Upper lobe of left lung (tissue), 6 donors: ENCODE measurements at regions not wholly inside any gene's neighbourhood (a gene's known extent, or its start where the extent isn't known, plus 50 kb on each side); places are given as distances from the start of the nearest gene placed in this dataset.

Experiments
- ATAC-seq, 2 donors: fragments of 200-7000 bp; cut with Tn5 transposase; one replicate each; pipeline ENCODE4 v1.9.1; 2022; ENCODE audit warnings: mild to moderate bottlenecking in 2 of 2, moderate library complexity in 2 of 2; ENCODE audit not compliant: low FRiP score in 2 of 2
- DNase-seq, 2 donors: peaks; one replicate each; pipeline ENCODE4 v3.0.0-alpha.2; 2019 to 2020
- H3K27ac ChIP-seq, 4 donors: fragments of 200-600 bp; sonication (generic); one replicate each; pipeline ENCODE4 v1.5.1; 2016 to 2019
- H3K27me3 ChIP-seq, 4 donors: fragments of 200-600 bp; sonication (generic); one replicate each; pipeline ENCODE4 v1.5.1; 2017 to 2019
- H3K36me3 ChIP-seq, 4 donors: fragments of 200-600 bp; sonication (generic); one replicate each; pipeline ENCODE4 v1.5.1; 2016 to 2019
- H3K4me1 ChIP-seq, 4 donors: fragments of 200-600 bp; sonication (generic); one replicate each; pipeline ENCODE4 v1.5.1; 2018 to 2019
- H3K4me3 ChIP-seq, 4 donors: fragments of 200-600 bp; sonication (generic); one replicate each; pipeline ENCODE4 v1.5.1; 2017 to 2019; ENCODE audit warnings: mild to moderate bottlenecking in 2 of 4, moderate library complexity in 1 of 4
- H3K9me3 ChIP-seq, 4 donors: fragments of 200-600 bp; sonication (generic); one replicate each; pipeline ENCODE4 v1.5.1; 2018 to 2019
- CTCF ChIP-seq, 6 experiments: fragments of 450-650 bp in 4 of 6; fragments of 200-600 bp in 2 of 6; sonication (generic) in 2 of 6; IDR thresholded peaks; one replicate each; pipeline ENCODE4 v1.5.1; 2016 to 2019; ENCODE audit warnings: antibody characterized with exemption in 6 of 6
- EP300 ChIP-seq, 4 donors: sonication (generic); formaldehyde crosslinking; IDR thresholded peaks; one replicate each; pipeline ENCODE4 v1.5.1; 2017; ENCODE audit warnings: antibody characterized with exemption in 4 of 4, control low read depth in 2 of 4
- POLR2A ChIP-seq, 4 donors: fragments of 450-650 bp; IDR thresholded peaks; one replicate each; pipeline ENCODE4 v1.5.1; 2016 to 2017; ENCODE audit warnings: antibody characterized with exemption in 4 of 4, mild to moderate bottlenecking in 2 of 4
- POLR2AphosphoS5 ChIP-seq, 2 donors: sonication (generic); formaldehyde crosslinking; IDR thresholded peaks; one replicate each; pipeline ENCODE4 v1.5.1; 2017; ENCODE audit warnings: antibody characterized with exemption in 2 of 2
- WGBS, 2 donors: methylation state at CpG; one replicate each; pipeline ENCODE4 v1.1.5; 2017 to 2018; 5-methylcytosine and 5-hydroxymethylcytosine counted together
- donor health status: DM: no; HTN: no; CAD: no; lungs with moderate emphysema.
- donor health status: DM: no; HTN: yes; CAD: no; lungs with severe emphysema.

- H3K27me3 ChIP-seq, result no peaks in the 10 kb centered on the region
- no peak for ATAC-seq
- no peak overlapping the region for H3K4me3 ChIP-seq
- H3K9me3 ChIP-seq, result no peaks in the 10 kb centered on the region
- 58 to 60% methylated on average over 8 of the region's 8 CpGs for WGBS, 2 donors
- H3K27ac ChIP-seq, result no peak overlapping the region
- no peak for DNase-seq
- TF ChIP-seq CTCF (IDR thresholded peaks at IDR 0.05) (no peak), POLR2AphosphoS5 (IDR thresholded peaks at IDR 0.05) (no peak), EP300 (IDR thresholded peaks at IDR 0.05) (no peak), POLR2A (IDR thresholded peaks at IDR 0.05) (no peak)
- H3K36me3 ChIP-seq, result no peaks in the 10 kb centered on the region
- H3K4me1 ChIP-seq, result peaks cover 0 to 10% (median under 1%) of the 10 kb centered on the region in 4 donors
These were observed 231.1 kb downstream of the SOX4 start for GRCh38 chr6:21824431-21825177.

- WGBS, 2 donors, result 79 to 86% methylated on average over 7 of the region's 7 CpGs
- TF ChIP-seq CTCF (IDR thresholded peaks at IDR 0.05) (no peak), POLR2AphosphoS5 (IDR thresholded peaks at IDR 0.05) (no peak), POLR2A (IDR thresholded peaks at IDR 0.05) (no peak)
- ATAC-seq (no peak), DNase-seq (peak in 1 of 2 donors; percentile 33)
- H3K4me1 ChIP-seq, result peaks cover 0 to 10% (median 2%) of the 10 kb centered on the region in 4 donors
- H3K27me3 ChIP-seq, result no peaks in the 10 kb centered on the region
- no peak overlapping the region for H3K4me3 ChIP-seq
- H3K27ac ChIP-seq, result no peak overlapping the region
- no peaks in the 10 kb centered on the region for H3K36me3 ChIP-seq
- no peaks in the 10 kb centered on the region for H3K9me3 ChIP-seq
These were observed 232.5 kb downstream of the SOX4 start for GRCh38 chr6:21826023-21826422.

- 92 to 94% methylated on average over 9 of the region's 9 CpGs for whole genome bisulfite sequencing, 2 donors
- Histone ChIP-seq H3K4me1 (peaks cover 0 to 10% (median 2%) of the 10 kb centered on the region in 4 donors), H3K27me3 (no peaks in the 10 kb centered on the region), H3K36me3 (no peaks in the 10 kb centered on the region), H3K9me3 (no peaks in the 10 kb centered on the region), H3K27ac (no peak overlapping the region), H3K4me3 (no peak overlapping the region)
- no peak for TF ChIP-seq CTCF (IDR thresholded peaks at IDR 0.05)
- TF ChIP-seq POLR2AphosphoS5 (IDR thresholded peaks at IDR 0.05), result no peak
- no peak for TF ChIP-seq EP300 (IDR thresholded peaks at IDR 0.05)
- TF ChIP-seq POLR2A (IDR thresholded peaks at IDR 0.05), result no peak
- DNase-seq (no peak), ATAC-seq (no peak)
These were observed 233.4 kb downstream of the SOX4 start for GRCh38 chr6:21826904-21827303.

GRCh38 chr6:21827425-21828202 is 234.1 kb downstream of the SOX4 start:
- peaks cover 0 to 10% (median 2%) of the 10 kb centered on the region in 4 donors for H3K4me1 ChIP-seq
- WGBS, 2 donors, result 70 to 77% methylated on average over 8 of the region's 8 CpGs
- ATAC-seq (no peak), DNase-seq (no peak)
- no peaks in the 10 kb centered on the region for H3K27me3 ChIP-seq
- H3K36me3 ChIP-seq, result no peaks in the 10 kb centered on the region
- no peak overlapping the region for H3K4me3 ChIP-seq
- H3K9me3 ChIP-seq, result no peaks in the 10 kb centered on the region
- H3K27ac ChIP-seq, result no peak overlapping the region
- TF ChIP-seq POLR2AphosphoS5 (IDR thresholded peaks at IDR 0.05), result no peak
- TF ChIP-seq EP300 (IDR thresholded peaks at IDR 0.05), result no peak
- TF ChIP-seq CTCF (IDR thresholded peaks at IDR 0.05), result no peak
- no peak for TF ChIP-seq POLR2A (IDR thresholded peaks at IDR 0.05)
